Mucosa of descending colon (tissue), 3 donors: ENCODE measurements at regions not wholly inside any gene's neighbourhood (a gene's known extent, or its start where the extent isn't known, plus 50 kb on each side); places are given as distances from the start of the nearest gene placed in this dataset.

Experiments used
- ATAC-seq: fragments of 200-7000 bp; cut with Tn5 transposase; one replicate; pipeline ENCODE4 v1.9.1; 2020; ENCODE audit warnings: mild to moderate bottlenecking, moderate library complexity
- DNase-seq, 3 donors: peaks; one replicate each; pipeline ENCODE4 v3.0.0-alpha.2; 2020
- H3K36me3 ChIP-seq: fragments of 200-600 bp; one replicate; pipeline ENCODE4 v1.8.0; 2021; ENCODE audit warnings: low read depth, mild to moderate bottlenecking
- H3K4me1 ChIP-seq: fragments of 200-600 bp; one replicate; pipeline ENCODE4 v1.8.0; 2021; ENCODE audit warnings: low read depth, mild to moderate bottlenecking
- H3K4me3 ChIP-seq: fragments of 200-600 bp; one replicate; pipeline ENCODE4 v1.8.0; 2021; ENCODE audit warnings: mild to moderate bottlenecking
- H3K9me3 ChIP-seq: fragments of 200-600 bp; one replicate; pipeline ENCODE4 v1.8.0; 2021; ENCODE audit warnings: mild to moderate bottlenecking
- CTCF ChIP-seq: fragments of 200-600 bp; IDR thresholded peaks from one replicate; pipeline ENCODE4 v1.8.0; 2022; ENCODE audit warnings: antibody characterized with exemption, mild to moderate bottlenecking
- intact Hi-C, 2 donors: fragments of 100-400 bp; cut with DNase I in 1 of 2; cut with micrococcal nuclease in 1 of 2; formaldehyde crosslinking; loops; one replicate each; pipeline versions ENCODE4 v1.11.0 to v1.11.1; 2022; cut with DNase I, micrococcal nuclease
- donor health status: DM: no; HTN: no; CAD: no; lungs with moderate emphysema.
- donor health status: DM: no; HTN: no; CAD: no.
- donor health status: DM: no; HTN: yes; CAD: no.

- intact Hi-C loops = no loop called here
- Histone ChIP-seq H3K4me1 (no peaks in the 10 kb centered on the region), H3K36me3 (no peaks in the 10 kb centered on the region), H3K4me3 (no peak overlapping the region), H3K9me3 (no peaks in the 10 kb centered on the region)
- no peak for ATAC-seq
- DNase-seq = no peak
- no peak for TF ChIP-seq CTCF
Measured at GRCh38 chr2:16716944-16717343, 51.3 kb upstream of the CYRIA start.

DNA sequence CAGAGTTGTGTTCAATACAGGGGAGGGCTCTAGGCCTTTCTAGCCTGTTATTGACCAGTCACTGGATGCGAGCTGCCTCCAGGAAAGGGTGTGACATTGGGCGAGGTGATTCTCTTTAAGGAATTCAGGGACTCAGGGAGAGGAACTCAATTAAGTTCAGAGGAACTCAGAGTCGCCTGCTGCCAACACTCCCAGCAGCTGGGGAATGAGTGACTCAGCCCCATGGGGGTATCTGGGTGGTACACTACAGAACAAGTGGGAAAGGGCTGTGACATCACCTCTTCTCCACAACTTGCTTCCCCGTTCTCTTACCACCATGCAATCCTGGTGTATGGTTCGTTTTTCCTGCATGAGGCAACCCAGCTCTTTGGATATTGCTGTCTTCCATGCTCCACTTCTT is 50.4 kb upstream of the CYRIA start:
- DNase-seq = no peak
- no peaks in the 10 kb centered on the region for H3K36me3 ChIP-seq
- H3K4me3 ChIP-seq = no peak overlapping the region
- H3K9me3 ChIP-seq = no peaks in the 10 kb centered on the region
- intact Hi-C loops = no loop called here
- no peaks in the 10 kb centered on the region for H3K4me1 ChIP-seq
- TF ChIP-seq CTCF = no peak
- ATAC-seq = no peak
